Sigmoid colon (tissue), 4 donors: ENCODE measurements at regions not wholly inside any gene's neighbourhood (a gene's known extent, or its start where the extent isn't known, plus 50 kb on each side); places are given as distances from the start of the nearest gene placed in this dataset.

ENCODE experiments used
- EP300 ChIP-seq, 4 donors: sonication (generic); formaldehyde crosslinking; IDR thresholded peaks; one replicate each; pipeline ENCODE4 v1.6.1; 2017; ENCODE audit warnings: antibody characterized with exemption in 4 of 4
- POLR2A ChIP-seq, 2 donors: fragments of 450-650 bp; IDR thresholded peaks; one replicate each; pipeline ENCODE4 v1.6.1; 2016; ENCODE audit warnings: antibody characterized with exemption in 2 of 2, mild to moderate bottlenecking in 2 of 2, moderate library complexity in 2 of 2
- POLR2AphosphoS5 ChIP-seq, 4 donors: sonication (generic); formaldehyde crosslinking; IDR thresholded peaks; one replicate each; pipeline ENCODE4 v1.6.1; 2017; ENCODE audit warnings: antibody characterized with exemption in 4 of 4
- TF ChIP-seq, protein P1 (sequence below), 4 experiments: fragments of 450-650 bp in 3 of 4; fragments of 200-600 bp in 1 of 4; IDR thresholded peaks; one replicate each; pipeline ENCODE4 v1.5.1; 2016 to 2019; ENCODE audit warnings: antibody characterized with exemption in 4 of 4, mild to moderate bottlenecking in 3 of 4, moderate library complexity in 2 of 4

- no peak for TF ChIP-seq POLR2A (IDR thresholded peaks at IDR 0.05)
- TF ChIP-seq, protein P1, sequence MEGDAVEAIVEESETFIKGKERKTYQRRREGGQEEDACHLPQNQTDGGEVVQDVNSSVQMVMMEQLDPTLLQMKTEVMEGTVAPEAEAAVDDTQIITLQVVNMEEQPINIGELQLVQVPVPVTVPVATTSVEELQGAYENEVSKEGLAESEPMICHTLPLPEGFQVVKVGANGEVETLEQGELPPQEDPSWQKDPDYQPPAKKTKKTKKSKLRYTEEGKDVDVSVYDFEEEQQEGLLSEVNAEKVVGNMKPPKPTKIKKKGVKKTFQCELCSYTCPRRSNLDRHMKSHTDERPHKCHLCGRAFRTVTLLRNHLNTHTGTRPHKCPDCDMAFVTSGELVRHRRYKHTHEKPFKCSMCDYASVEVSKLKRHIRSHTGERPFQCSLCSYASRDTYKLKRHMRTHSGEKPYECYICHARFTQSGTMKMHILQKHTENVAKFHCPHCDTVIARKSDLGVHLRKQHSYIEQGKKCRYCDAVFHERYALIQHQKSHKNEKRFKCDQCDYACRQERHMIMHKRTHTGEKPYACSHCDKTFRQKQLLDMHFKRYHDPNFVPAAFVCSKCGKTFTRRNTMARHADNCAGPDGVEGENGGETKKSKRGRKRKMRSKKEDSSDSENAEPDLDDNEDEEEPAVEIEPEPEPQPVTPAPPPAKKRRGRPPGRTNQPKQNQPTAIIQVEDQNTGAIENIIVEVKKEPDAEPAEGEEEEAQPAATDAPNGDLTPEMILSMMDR (IDR thresholded peaks at IDR 0.05): peak in 1 of 4 experiments; percentile 13
- peak in 1 of 4 donors; percentile 11 for TF ChIP-seq POLR2AphosphoS5 (IDR thresholded peaks at IDR 0.05)
- TF ChIP-seq EP300 (IDR thresholded peaks at IDR 0.05): no peak
Measured at GRCh38 chr9:19922476-19923118, 133.8 kb upstream of the SLC24A2 start.
